GM21786 (cell line): ENCODE measurements at regions not wholly inside any gene's neighbourhood (a gene's known extent, or its start where the extent isn't known, plus 50 kb on each side); places are given as distances from the start of the nearest gene placed in this dataset.

Experiments used
- ATAC-seq: cut with Tn5 transposase; IDR thresholded peaks from one replicate; pipeline ENCODE4 v1.9.1; 2021; ENCODE audit not compliant: unreplicated experiment

GRCh38 chr10:4691301-4691700 lies 134.7 kb upstream of the AKR1E2 start:
- no peak for ATAC-seq

- ATAC-seq, result peak; percentile 66
Measured at GRCh38 chr10:4688601-4689000, 137.4 kb upstream of the AKR1E2 start.

GRCh38 chr10:4688168-4688567 lies 137.8 kb upstream of the AKR1E2 start:
- no peak for ATAC-seq

DNA sequence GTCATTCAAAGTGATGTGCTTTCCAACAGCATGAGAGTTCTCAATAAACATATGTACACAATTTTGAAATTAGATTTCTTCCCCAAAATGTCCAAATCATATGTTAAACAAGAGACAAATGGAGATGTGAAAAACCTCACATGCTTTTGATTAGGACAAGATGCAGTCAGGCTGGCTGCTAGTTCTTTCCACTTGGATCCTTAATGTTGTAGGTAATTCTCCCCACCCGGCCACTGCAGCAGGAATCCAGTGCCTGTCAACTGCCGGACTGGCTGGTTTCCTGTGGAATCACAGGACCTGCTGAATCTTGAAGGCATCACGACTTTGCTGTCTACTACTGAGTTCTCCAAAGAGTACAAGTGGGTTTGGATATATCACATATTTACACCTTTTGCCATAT lies 138.6 kb upstream of the AKR1E2 start:
- ATAC-seq, result no peak

DNA sequence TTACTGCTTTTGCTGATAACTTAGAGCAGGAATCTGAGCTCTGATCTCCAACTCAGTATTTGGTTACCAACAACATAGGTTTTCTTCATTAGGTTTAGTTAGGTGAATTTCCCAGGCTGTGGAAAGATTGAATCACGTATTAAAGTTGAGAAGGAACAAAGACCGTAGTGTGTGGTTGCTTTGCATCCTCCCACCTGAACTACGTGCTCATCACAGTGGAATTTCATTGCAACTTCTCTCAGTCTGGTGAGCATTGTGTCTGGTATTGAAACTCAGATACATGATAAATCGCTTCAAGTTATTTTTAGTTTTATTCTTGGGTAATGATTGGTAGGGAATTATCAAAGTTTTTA lies 139.4 kb upstream of the AKR1E2 start:
- ATAC-seq, result no peak

GRCh38 chr10:4685904-4686643 lies 139.9 kb upstream of the AKR1E2 start:
- no peak for ATAC-seq

- no peak for ATAC-seq
Measured at GRCh38 chr10:4685491-4685890, 140.5 kb upstream of the AKR1E2 start.

- ATAC-seq, result no peak
Measured at GRCh38 chr10:4684434-4684833, 141.6 kb upstream of the AKR1E2 start.

GRCh38 chr10:4683838-4684237 lies 142.2 kb upstream of the AKR1E2 start:
- no peak for ATAC-seq

DNA sequence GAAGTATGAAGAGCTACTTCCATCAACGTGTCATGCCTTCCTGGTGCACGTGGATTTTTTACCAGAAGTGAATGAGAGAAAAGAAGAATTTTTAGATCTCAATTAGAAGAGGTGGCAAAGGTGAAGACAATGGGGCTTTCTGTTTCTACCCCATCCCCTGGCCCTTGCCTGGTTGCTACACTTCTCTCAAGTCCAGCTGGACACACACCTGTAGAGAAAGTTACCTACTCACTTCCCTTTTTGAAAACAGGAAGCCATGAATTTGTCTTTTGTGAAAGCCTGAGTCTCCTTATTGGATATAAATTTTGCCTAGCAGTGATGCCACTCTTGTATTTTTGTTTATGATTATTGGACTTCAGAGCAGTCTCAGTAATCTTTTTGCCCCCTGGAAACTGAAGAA lies 142.9 kb upstream of the AKR1E2 start:
- ATAC-seq, result no peak

DNA sequence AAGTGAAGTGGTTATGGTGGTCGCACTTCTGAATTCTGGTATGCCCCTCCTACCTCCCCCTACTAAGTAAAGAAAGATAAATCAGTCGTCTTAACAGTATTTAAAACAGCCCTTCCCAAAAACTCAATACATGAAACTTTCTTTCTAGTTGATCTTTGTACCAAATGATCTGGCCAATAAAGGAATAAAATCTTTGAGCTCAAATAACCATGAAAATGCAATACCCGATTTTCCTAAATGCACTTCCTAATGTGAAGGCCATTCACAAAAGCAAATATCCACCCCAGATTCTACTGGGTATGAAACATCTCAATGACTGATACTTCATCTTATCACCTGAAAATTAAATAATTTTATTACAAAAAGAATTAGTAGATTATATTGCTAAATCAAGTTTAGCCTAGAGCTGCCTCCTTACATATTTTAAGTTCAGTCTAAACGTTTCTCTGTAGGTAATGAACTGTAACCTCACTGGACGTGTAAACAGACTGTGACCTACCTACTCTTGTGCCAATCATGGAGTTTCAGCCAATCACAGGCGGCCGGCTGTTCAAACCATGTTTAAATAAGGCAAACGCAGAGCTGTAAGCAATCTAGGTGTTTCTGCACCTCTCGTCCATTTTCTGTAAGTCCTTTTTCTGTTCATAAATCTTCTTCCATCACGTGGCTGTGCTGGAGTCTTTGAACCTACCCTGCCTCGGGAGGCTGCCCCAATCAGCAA lies 146.9 kb upstream of the AKR1E2 start:
- no peak for ATAC-seq

DNA sequence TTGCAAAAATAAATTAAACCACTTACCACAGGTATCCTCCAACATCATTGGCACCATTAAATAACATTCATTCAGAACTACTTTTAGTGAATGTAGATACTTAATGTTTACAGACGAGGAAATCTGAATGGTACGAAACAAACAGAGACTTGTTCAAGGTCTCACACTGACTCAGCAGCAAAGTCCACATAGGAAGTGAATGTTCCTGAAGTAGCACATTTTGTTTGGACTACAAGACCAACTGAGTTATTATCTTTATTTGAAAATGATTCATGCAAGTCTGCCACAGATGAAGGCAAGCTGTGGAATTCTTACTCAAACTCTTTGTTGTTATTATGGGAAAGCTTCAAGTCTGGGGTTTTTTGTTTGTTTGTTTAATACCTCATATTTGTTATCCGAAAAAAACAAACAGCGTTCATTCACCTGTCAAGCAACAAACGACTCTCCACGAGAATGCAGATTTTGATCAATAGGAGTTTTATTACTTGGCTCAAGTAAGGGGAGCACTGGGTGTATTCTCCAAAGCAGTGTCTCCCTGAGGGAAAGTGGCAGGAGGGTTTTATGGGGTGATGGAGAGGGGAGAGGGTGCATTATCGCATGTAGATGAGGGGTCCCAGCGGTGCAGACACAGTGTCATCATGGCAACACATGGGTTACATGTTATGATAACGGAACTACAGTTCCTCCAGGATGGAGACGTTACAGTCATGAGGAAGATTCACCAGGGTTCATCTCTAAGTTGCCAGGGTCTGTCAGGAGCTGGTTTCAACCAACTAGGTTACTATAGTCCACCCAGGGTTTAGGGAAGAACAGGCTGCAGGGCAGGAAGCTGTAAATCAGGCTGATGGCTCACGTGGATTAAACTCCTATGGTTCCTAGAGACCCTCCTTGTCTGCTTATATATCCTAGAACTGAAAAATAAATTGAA lies 147.7 kb upstream of the AKR1E2 start:
- no peak for ATAC-seq

DNA sequence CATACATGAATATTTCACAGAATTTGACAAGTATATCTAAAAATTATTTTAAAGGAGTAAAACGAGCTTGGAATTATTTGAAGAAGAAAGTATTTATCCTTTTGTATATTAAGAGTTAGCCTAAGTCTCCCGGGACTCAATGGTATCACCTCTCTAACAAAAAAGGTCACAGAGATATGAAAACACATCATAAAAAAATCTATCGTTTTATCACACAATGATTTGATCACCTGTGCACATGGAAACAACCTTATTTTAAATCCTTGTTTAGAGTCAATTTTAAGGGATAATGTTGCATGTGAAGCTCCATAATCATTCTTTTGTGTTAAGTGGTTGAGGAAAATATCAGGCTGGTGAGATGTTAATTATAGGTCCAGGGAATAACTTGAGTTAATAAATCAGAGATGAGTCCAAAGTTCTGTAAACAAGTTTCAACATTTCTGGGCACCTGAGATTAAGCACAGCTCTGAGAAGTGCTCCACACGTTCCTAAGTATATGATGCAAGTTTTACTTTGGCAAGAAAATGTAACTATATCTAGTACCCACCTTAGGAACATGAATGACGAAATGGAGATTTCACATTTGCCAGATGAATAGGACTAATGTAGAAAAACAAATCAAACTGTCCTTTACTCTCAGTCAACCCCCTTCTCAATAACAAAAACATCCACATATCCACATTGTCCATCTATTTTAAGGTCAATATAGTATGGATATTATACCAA lies 148.5 kb upstream of the AKR1E2 start:
- no peak for ATAC-seq

- ATAC-seq, result no peak
Measured at GRCh38 chr10:4676566-4676965, 149.4 kb upstream of the AKR1E2 start.

DNA sequence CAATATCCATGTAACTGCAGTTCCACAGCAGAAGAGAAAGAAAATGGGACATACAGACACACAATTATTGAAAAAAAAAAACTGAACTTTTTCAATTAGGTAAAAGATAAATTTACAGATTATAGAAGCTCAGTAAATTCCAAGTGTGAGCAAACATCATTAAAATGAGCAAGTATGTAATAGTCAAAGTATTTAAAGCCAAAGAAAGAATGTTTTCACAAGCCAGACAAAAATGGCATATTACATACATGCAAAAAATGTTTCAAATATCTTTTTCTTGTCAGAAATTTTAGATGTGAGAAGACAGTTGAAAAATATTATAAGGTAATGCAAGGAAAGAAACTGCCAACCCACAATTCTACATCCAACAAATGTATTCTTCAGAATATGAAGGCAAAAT lies 150.2 kb upstream of the AKR1E2 start:
- ATAC-seq, result no peak

GRCh38 chr10:4673279-4674040 lies 152.5 kb upstream of the AKR1E2 start:
- no peak for ATAC-seq

DNA sequence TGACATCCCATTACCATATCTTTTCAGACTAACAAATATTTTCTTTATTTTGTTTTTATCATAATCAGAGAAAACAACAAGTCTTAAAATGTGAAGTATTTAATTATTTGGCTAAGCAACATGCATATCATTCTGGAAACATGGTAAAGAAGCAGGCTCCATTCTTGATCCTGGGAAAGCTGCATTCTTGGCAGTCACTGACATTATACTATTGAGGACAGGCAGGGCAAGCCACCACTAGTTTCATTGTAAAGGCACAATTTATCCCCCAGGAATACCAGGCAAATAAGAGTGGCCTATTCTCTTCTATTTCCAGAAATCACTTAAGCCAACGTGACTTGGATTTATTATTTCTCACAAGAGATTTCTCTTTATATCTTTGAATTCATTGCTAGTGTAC lies 153.8 kb upstream of the AKR1E2 start:
- no peak for ATAC-seq

DNA sequence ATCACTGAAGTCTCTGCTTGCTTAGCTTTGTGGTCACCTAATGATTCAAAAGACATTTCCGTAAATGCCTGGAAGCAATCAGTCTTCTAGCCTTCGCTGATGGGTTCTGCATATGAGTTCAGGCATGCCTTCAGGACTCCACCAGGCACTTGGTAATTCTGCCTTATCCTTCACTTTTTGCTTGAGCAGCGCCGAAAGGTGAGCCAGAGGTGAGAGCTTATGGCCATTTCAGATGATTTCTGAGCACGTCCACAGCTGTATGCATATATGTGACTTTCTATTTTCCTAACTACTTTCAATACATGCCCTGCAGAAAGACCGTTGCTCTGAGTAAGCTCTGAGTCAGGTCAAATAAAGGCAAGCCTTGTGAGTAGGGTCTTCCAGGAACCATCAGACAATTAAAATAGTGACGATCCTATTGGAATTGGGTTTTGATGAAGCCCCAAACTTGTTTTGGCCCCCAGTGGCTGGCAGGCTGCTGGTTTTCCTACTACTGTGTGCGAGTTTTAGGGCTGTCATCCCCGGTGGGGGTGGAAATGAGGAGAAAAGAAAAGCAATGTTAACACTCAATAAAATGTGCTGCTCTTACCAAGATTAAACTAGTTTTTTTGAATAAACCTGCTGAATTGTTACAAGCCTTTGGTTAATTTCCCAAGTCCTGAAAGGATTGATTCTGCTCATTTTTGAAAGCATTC lies 154.4 kb upstream of the AKR1E2 start:
- no peak for ATAC-seq

- no peak for ATAC-seq
Measured at GRCh38 chr10:4670737-4671136, 155.3 kb upstream of the AKR1E2 start.

DNA sequence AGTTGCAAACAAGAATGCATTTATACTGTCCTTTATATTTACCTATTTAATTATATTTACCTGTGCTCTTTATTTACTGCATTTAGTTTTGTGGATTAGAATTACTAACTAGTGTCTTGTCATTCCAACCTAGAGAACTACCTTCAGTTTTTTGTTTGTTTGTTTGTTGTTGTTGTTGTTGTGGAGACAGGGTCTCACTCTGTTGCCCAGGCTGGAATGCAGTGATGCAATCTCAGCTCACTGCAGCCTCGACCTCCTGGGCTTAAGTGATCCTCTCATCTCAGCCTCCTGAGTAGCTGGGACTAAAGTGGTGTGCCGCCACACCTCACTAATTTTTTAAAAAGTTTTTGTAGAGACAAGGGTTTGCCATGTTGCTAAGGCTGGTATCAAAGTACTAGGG lies 156.4 kb upstream of the AKR1E2 start:
- no peak for ATAC-seq
